ENCODE measurements at regions not wholly inside any gene's neighbourhood (a gene's known extent, or its start where the extent isn't known, plus 50 kb on each side); places are given as distances from the start of the nearest gene placed in this dataset.
A peak's percentile ranks its signal among the peaks of the same experiment; 100 is the strongest.

- H3K27ac ChIP-seq: no peak overlapping the region
- H3K27me3 ChIP-seq: no peaks in the 10 kb centered on the region
- intact Hi-C loops (cut with DNase I): no loop called here
- no peaks in the 10 kb centered on the region for H3K36me3 ChIP-seq
- DNase-seq (peak in 1 of 4 donors; percentile 3), ATAC-seq (no peak)
- H3K4me1 ChIP-seq: no peaks in the 10 kb centered on the region
- no peaks in the 10 kb centered on the region for H3K9me3 ChIP-seq
- TF ChIP-seq, protein P1, sequence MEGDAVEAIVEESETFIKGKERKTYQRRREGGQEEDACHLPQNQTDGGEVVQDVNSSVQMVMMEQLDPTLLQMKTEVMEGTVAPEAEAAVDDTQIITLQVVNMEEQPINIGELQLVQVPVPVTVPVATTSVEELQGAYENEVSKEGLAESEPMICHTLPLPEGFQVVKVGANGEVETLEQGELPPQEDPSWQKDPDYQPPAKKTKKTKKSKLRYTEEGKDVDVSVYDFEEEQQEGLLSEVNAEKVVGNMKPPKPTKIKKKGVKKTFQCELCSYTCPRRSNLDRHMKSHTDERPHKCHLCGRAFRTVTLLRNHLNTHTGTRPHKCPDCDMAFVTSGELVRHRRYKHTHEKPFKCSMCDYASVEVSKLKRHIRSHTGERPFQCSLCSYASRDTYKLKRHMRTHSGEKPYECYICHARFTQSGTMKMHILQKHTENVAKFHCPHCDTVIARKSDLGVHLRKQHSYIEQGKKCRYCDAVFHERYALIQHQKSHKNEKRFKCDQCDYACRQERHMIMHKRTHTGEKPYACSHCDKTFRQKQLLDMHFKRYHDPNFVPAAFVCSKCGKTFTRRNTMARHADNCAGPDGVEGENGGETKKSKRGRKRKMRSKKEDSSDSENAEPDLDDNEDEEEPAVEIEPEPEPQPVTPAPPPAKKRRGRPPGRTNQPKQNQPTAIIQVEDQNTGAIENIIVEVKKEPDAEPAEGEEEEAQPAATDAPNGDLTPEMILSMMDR (IDR thresholded peaks at IDR 0.05): no peak
- H3K4me3 ChIP-seq: no peak overlapping the region
Observed at GRCh38 chr12:63010698-63011097, 75.7 kb upstream of the PPM1H start.

GRCh38 chr12:63008372-63008771 lies 73.4 kb upstream of the PPM1H start:
- intact Hi-C loops (cut with DNase I): no loop called here
- no peak overlapping the region for H3K27ac ChIP-seq
- H3K4me3 ChIP-seq: no peak overlapping the region
- H3K27me3 ChIP-seq: no peaks in the 10 kb centered on the region
- TF ChIP-seq, protein P1 (IDR thresholded peaks at IDR 0.05): no peak
- no peaks in the 10 kb centered on the region for H3K9me3 ChIP-seq
- ATAC-seq: no peak
- no peak for DNase-seq
- H3K36me3 ChIP-seq: no peaks in the 10 kb centered on the region
- no peaks in the 10 kb centered on the region for H3K4me1 ChIP-seq

- no peak overlapping the region for H3K4me3 ChIP-seq
- TF ChIP-seq, protein P1 (IDR thresholded peaks at IDR 0.05): no peak
- intact Hi-C loops (cut with DNase I): no loop called here
- peaks cover 0 to 3% of the 10 kb centered on the region in 2 donors for H3K9me3 ChIP-seq
- no peaks in the 10 kb centered on the region for H3K36me3 ChIP-seq
- no peaks in the 10 kb centered on the region for H3K4me1 ChIP-seq
- no peak for ATAC-seq
- H3K27me3 ChIP-seq: no peaks in the 10 kb centered on the region
- no peak overlapping the region for H3K27ac ChIP-seq
- no peak for DNase-seq
Observed at GRCh38 chr12:63007726-63008125, 72.8 kb upstream of the PPM1H start.

GRCh38 chr12:63006536-63006935 lies 71.6 kb upstream of the PPM1H start:
- intact Hi-C loops (cut with DNase I): no loop called here
- Histone ChIP-seq H3K9me3 (peaks cover 0 to 3% of the 10 kb centered on the region in 2 donors), H3K4me1 (no peaks in the 10 kb centered on the region), H3K4me3 (no peak overlapping the region), H3K27me3 (no peaks in the 10 kb centered on the region), H3K36me3 (no peaks in the 10 kb centered on the region), H3K27ac (no peak overlapping the region)
- ATAC-seq: no peak
- TF ChIP-seq, protein P1 (IDR thresholded peaks at IDR 0.05): no peak
- DNase-seq: no peak

DNA sequence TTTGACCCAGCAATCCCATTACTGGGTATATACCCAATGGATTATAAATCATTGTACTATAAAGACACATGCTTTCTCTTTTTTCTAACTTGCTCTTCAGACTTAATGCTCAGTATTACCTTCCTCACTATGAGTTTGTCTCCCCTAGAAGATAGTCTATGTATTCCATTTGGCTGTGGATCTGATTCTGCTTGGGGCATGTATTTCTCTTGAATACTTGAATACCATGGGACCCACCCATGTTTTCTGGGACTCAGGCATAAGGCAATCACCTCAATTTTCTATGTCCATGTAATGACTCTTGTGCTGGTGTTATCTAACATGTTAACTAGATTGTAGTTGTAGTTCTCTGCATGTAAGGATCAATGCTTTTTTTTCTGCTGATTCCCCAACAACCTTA lies 70.4 kb upstream of the PPM1H start:
- Histone ChIP-seq H3K27me3 (no peaks in the 10 kb centered on the region), H3K36me3 (no peaks in the 10 kb centered on the region), H3K4me3 (no peak overlapping the region), H3K9me3 (peaks cover 0 to 3% of the 10 kb centered on the region in 2 donors), H3K4me1 (no peaks in the 10 kb centered on the region), H3K27ac (no peak overlapping the region)
- TF ChIP-seq, protein P1 (IDR thresholded peaks at IDR 0.05): no peak
- ATAC-seq (no peak), DNase-seq (no peak)
- intact Hi-C loops (cut with DNase I): no loop called here

All from left lung (tissue), 4 donors.